B cell (primary cell): ENCODE measurements at regions not wholly inside any gene's neighbourhood (a gene's known extent, or its start where the extent isn't known, plus 50 kb on each side); places are given as distances from the start of the nearest gene placed in this dataset.

Source experiments
- CTCF ChIP-seq: fragments of 200-600 bp; IDR thresholded peaks from one replicate; pipeline ENCODE4 v1.8.0; 2022; ENCODE audit warnings: antibody characterized with exemption, mild to moderate bottlenecking
- EZH2 ChIP-seq: IDR thresholded peaks from 2 replicates; pipeline ENCODE4 v1.6.1; 2012; ENCODE audit warnings: borderline replicate concordance, low read depth, mild to moderate bottlenecking, moderate library complexity, low read length; ENCODE audit not compliant: insufficient read depth, poor library complexity, severe bottlenecking

GRCh38 chrX:125492439-125492838, 172.8 kb downstream of the TEX13C start:
- TF ChIP-seq CTCF (no peak), EZH2 (no peak)
